MCF 10A (cell line): ENCODE measurements at regions not wholly inside any gene's neighbourhood (a gene's known extent, or its start where the extent isn't known, plus 50 kb on each side); places are given as distances from the start of the nearest gene placed in this dataset.

ENCODE experiments used
- BruUV-seq: library from RNA; stranded (reverse); fragments of 400-500 nt; replicated peaks from 2 replicates; lab custom pipeline; 2021; lab: Mats Ljungman, UMichigan
- CTCF ChIA-PET: fragments of 300-600 bp; sonication (Branson Sonifier 250); formaldehyde crosslinking; extraction: SDS; loops from one replicate; lab custom pipeline; 2021; ENCODE audit warnings: antibody characterized with exemption, inconsistent platforms; lab: Yijun Ruan, JAX
- POLR2A ChIA-PET: fragments of 300-600, 350-650 bp; sonication (Branson Sonifier 250); formaldehyde crosslinking; extraction: SDS; loops from one replicate; lab custom pipeline; 2020; ENCODE audit warnings: antibody characterized with exemption, inconsistent platforms; lab: Yijun Ruan, JAX
- DNase-seq: peaks from one replicate; pipeline ENCODE4 v3.0.0-alpha.2; 2018; ENCODE audit not compliant: unreplicated experiment
- H3K27ac Mint-ChIP-seq: one replicate; pipeline ENCODE4 v1.8.0; 2022; ENCODE audit warnings: mild to moderate bottlenecking, low read depth, mixed read lengths; ENCODE audit not compliant: unreplicated experiment
- H3K27me3 Mint-ChIP-seq: one replicate; pipeline ENCODE4 v1.8.0; 2022; ENCODE audit warnings: mixed read lengths; ENCODE audit not compliant: insufficient read depth, unreplicated experiment
- H3K36me3 Mint-ChIP-seq: one replicate; pipeline ENCODE4 v1.8.0; 2022; ENCODE audit warnings: mild to moderate bottlenecking, moderate library complexity, mixed read lengths; ENCODE audit not compliant: insufficient read depth, unreplicated experiment
- H3K4me1 Mint-ChIP-seq: one replicate; pipeline ENCODE4 v1.8.0; 2022; ENCODE audit warnings: mixed read lengths; ENCODE audit not compliant: insufficient read depth, unreplicated experiment
- H3K4me3 Mint-ChIP-seq: one replicate; pipeline ENCODE4 v1.8.0; 2022; ENCODE audit warnings: mild to moderate bottlenecking, moderate library complexity, mixed read lengths; ENCODE audit not compliant: unreplicated experiment
- H3K9me3 Mint-ChIP-seq: one replicate; pipeline ENCODE4 v1.8.0; 2022; ENCODE audit warnings: mixed read lengths; ENCODE audit not compliant: unreplicated experiment
- CTCF ChIP-seq: fragments of 200-600 bp; IDR thresholded peaks from one replicate; pipeline ENCODE4 v1.8.0; 2022; ENCODE audit warnings: antibody characterized with exemption, mild to moderate bottlenecking; ENCODE audit not compliant: unreplicated experiment
- intact Hi-C: fragments of 100-400 bp; cut with micrococcal nuclease; formaldehyde crosslinking; loops from 2 replicates; pipeline ENCODE4 v1.14.1; 2022

DNA sequence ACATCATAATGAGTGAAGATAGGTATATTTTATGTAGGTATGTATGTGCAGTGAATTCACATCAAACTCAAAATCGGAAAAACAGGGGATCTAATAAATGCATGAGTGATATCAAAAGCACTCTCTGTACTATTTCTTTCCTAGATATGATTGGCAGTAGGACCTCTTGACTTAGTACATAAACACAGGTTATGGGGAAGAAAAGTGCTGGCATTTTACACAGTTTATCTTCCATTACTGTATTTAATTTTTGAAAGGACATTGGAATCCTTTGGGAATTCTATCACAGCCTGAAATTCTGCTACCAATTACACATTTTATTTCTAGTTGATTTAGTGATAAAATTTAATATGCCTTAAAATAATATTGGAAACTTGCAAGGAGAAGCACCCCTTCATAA, 470.5 kb upstream of the ONECUT1 start:
- ChIA-PET POLR2A (no interaction called here), CTCF (no interaction called here)
- H3K4me1 Mint-ChIP-seq: no peaks in the 10 kb centered on the region
- TF ChIP-seq CTCF: no peak
- no TSS peak for BruUV-seq
- intact Hi-C loops: no loop called here
- H3K9me3 Mint-ChIP-seq: no peaks in the 10 kb centered on the region
- no peak overlapping the region for H3K4me3 Mint-ChIP-seq
- H3K27ac Mint-ChIP-seq: no peak overlapping the region
- H3K36me3 Mint-ChIP-seq: no peaks in the 10 kb centered on the region
- no peak for DNase-seq
- no peaks in the 10 kb centered on the region for H3K27me3 Mint-ChIP-seq

GRCh38 chr15:53256457-53256856, 466.3 kb upstream of the ONECUT1 start:
- peaks cover 5% of the 10 kb centered on the region for H3K36me3 Mint-ChIP-seq
- no peaks in the 10 kb centered on the region for H3K9me3 Mint-ChIP-seq
- DNase-seq: no peak
- CTCF ChIA-PET: no interaction called here
- no peak overlapping the region for H3K4me3 Mint-ChIP-seq
- H3K27me3 Mint-ChIP-seq: no peaks in the 10 kb centered on the region
- no peak for TF ChIP-seq CTCF
- POLR2A ChIA-PET: no interaction called here
- H3K27ac Mint-ChIP-seq: no peak overlapping the region
- intact Hi-C loops: no loop called here
- BruUV-seq: no TSS peak
- no peaks in the 10 kb centered on the region for H3K4me1 Mint-ChIP-seq

DNA sequence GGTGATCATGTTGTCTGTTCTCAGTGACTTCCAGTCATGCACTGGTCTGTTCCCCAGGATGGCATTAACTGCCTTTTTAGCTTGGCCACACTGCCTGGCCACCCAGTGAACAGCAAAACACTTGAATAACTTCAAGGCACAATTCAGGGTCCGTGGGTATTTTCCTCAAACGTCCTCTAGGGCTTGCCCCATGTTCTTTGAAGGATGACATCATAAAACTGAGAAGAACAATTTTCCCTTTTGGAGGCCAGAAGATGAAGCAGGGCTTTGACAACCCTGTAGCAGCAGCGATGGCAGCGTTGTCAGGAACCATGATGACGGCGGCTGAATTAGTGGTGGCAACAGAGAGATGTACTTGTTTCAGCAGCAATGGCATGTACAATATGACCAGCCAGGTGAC, 465.9 kb upstream of the ONECUT1 start:
- Mint-ChIP-seq H3K9me3 (no peaks in the 10 kb centered on the region), H3K4me3 (no peak overlapping the region), H3K27me3 (no peaks in the 10 kb centered on the region), H3K27ac (no peak overlapping the region), H3K36me3 (peaks cover 5% of the 10 kb centered on the region), H3K4me1 (no peaks in the 10 kb centered on the region)
- no TSS peak for BruUV-seq
- no peak for DNase-seq
- ChIA-PET CTCF (no interaction called here), POLR2A (no interaction called here)
- TF ChIP-seq CTCF: no peak
- intact Hi-C loops: no loop called here

- no peaks in the 10 kb centered on the region for H3K27me3 Mint-ChIP-seq
- CTCF ChIA-PET: no interaction called here
Measured at GRCh38 chr15:53251996-53252395, 461.9 kb upstream of the ONECUT1 start.

More at GRCh38 chr15:53251996-53252395, 461.9 kb upstream of the ONECUT1 start:
- DNase-seq: no peak
- H3K36me3 Mint-ChIP-seq: peaks cover 5% of the 10 kb centered on the region
- H3K4me1 Mint-ChIP-seq: no peaks in the 10 kb centered on the region
- TF ChIP-seq CTCF: no peak
- H3K9me3 Mint-ChIP-seq: no peaks in the 10 kb centered on the region
- POLR2A ChIA-PET: no interaction called here
- no TSS peak for BruUV-seq
- no peak overlapping the region for H3K4me3 Mint-ChIP-seq
- no peak overlapping the region for H3K27ac Mint-ChIP-seq
- intact Hi-C loops: no loop called here
